Testis (tissue), 2 donors: ENCODE measurements at regions not wholly inside any gene's neighbourhood (a gene's known extent, or its start where the extent isn't known, plus 50 kb on each side); places are given as distances from the start of the nearest gene placed in this dataset.

ENCODE experiments used
- POLR2A ChIP-seq: fragments of 450-650 bp; IDR thresholded peaks from one replicate; pipeline ENCODE4 v1.6.1; 2017; ENCODE audit warnings: antibody characterized with exemption, mild to moderate bottlenecking, moderate library complexity
- TF ChIP-seq, protein P1 (sequence below), 3 experiments: fragments of 450-650 bp in 2 of 3; fragments of 200-600 bp in 1 of 3; sonication (generic) in 1 of 3; IDR thresholded peaks; one replicate each; pipeline ENCODE4 v1.5.1; 2016 to 2019; ENCODE audit warnings: antibody characterized with exemption in 3 of 3, mild to moderate bottlenecking in 2 of 3, moderate library complexity in 1 of 3

- TF ChIP-seq POLR2A = no peak
- TF ChIP-seq, protein P1, sequence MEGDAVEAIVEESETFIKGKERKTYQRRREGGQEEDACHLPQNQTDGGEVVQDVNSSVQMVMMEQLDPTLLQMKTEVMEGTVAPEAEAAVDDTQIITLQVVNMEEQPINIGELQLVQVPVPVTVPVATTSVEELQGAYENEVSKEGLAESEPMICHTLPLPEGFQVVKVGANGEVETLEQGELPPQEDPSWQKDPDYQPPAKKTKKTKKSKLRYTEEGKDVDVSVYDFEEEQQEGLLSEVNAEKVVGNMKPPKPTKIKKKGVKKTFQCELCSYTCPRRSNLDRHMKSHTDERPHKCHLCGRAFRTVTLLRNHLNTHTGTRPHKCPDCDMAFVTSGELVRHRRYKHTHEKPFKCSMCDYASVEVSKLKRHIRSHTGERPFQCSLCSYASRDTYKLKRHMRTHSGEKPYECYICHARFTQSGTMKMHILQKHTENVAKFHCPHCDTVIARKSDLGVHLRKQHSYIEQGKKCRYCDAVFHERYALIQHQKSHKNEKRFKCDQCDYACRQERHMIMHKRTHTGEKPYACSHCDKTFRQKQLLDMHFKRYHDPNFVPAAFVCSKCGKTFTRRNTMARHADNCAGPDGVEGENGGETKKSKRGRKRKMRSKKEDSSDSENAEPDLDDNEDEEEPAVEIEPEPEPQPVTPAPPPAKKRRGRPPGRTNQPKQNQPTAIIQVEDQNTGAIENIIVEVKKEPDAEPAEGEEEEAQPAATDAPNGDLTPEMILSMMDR (IDR thresholded peaks at IDR 0.05) = no peak
Measured at GRCh38 chr5:110840347-110840960, 101.6 kb downstream of the SLC25A46 start.
